ENCODE measurements at regions not wholly inside any gene's neighbourhood (a gene's known extent, or its start where the extent isn't known, plus 50 kb on each side); places are given as distances from the start of the nearest gene placed in this dataset.

DNA sequence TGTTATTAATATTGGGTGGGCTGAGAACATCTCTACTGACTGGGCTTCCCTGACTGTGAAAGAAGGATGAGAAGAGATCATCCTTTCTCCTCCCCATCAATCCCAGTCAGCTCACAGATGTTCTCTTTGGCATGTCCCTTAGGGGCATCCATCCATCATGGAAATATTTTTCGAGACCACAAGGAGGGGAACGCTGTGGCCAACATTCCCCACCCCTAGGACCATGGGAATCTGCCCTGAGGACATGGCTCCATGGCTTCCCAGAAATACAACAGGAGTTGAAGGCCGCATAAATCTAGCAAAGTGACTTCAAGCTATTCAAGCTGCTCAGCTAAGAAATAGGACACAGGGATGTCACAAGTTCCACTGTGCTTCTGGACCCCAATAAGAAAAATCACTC lies 456.8 kb downstream of the MED13L start:
- TF ChIP-seq CTCF (IDR thresholded peaks at IDR 0.05; ENCODE audit: low read depth, low read length) (no peak), POLR2A (IDR thresholded peaks at IDR 0.05; ENCODE audit: extremely low read depth, insufficient read length) (no peak), MYC (IDR thresholded peaks at IDR 0.05; ENCODE audit: low read depth, low read length) (no peak)
